ENCODE measurements at regions not wholly inside any gene's neighbourhood (a gene's known extent, or its start where the extent isn't known, plus 50 kb on each side); places are given as distances from the start of the nearest gene placed in this dataset.
"Not testable (repeated sequence)": the region's sequence is repeated elsewhere in the genome, so short reads cannot be mapped to it uniquely, and the experiment has no call there.

- H4K20me1 ChIP-seq (ENCODE audit: insufficient read depth, low read length); H3K27me3 ChIP-seq (ENCODE audit: insufficient read depth, low read length, poor library complexity); H3K79me2 ChIP-seq (ENCODE audit: insufficient read depth, low read length); H3K4me1 ChIP-seq (ENCODE audit: insufficient read depth, low read length); H3K4me3 ChIP-seq (ENCODE audit: low read depth in 1 of 2, low read length in 2 of 2); H3K27ac ChIP-seq (ENCODE audit: low read length); H3K4me2 ChIP-seq (ENCODE audit: insufficient read depth, low read length); H3K36me3 ChIP-seq (ENCODE audit: insufficient read depth, low read length); H3K9ac ChIP-seq (ENCODE audit: low read depth, low read length); DNase-seq; H2AFZ ChIP-seq (ENCODE audit: low read depth, low read length); H3K9me3 ChIP-seq (ENCODE audit: insufficient read depth, low read length, severe bottlenecking): not testable (repeated sequence)
- peak; percentile 29 for TF ChIP-seq CTCF (IDR thresholded peaks at IDR 0.05; ENCODE audit: borderline replicate concordance, extremely low read depth, low read length, poor library complexity, severe bottlenecking)
- ATAC-seq (ENCODE audit: insufficient read depth, low read depth): peak; percentile 55
Observed at GRCh38 chr21:13340670-13341234, 268.8 kb upstream of the POTED start.

- not testable (repeated sequence) for H3K79me2 ChIP-seq (ENCODE audit: insufficient read depth, low read length); H3K4me3 ChIP-seq (ENCODE audit: low read depth in 1 of 2, low read length in 2 of 2); H3K27me3 ChIP-seq (ENCODE audit: insufficient read depth, low read length, poor library complexity); H3K4me1 ChIP-seq (ENCODE audit: insufficient read depth, low read length); H3K9ac ChIP-seq (ENCODE audit: low read depth, low read length); H3K4me2 ChIP-seq (ENCODE audit: insufficient read depth, low read length); DNase-seq; H2AFZ ChIP-seq (ENCODE audit: low read depth, low read length); H4K20me1 ChIP-seq (ENCODE audit: insufficient read depth, low read length); H3K27ac ChIP-seq (ENCODE audit: low read length); H3K36me3 ChIP-seq (ENCODE audit: insufficient read depth, low read length); H3K9me3 ChIP-seq (ENCODE audit: insufficient read depth, low read length, severe bottlenecking); ATAC-seq (ENCODE audit: insufficient read depth, low read depth)
Observed at GRCh38 chr21:13351521-13351920, 258.1 kb upstream of the POTED start.

GRCh38 chr21:13360175-13360574 lies 249.4 kb upstream of the POTED start:
- H3K79me2 ChIP-seq (ENCODE audit: insufficient read depth, low read length); DNase-seq; H3K27me3 ChIP-seq (ENCODE audit: insufficient read depth, low read length, poor library complexity); H3K4me3 ChIP-seq (ENCODE audit: low read depth in 1 of 2, low read length in 2 of 2); H4K20me1 ChIP-seq (ENCODE audit: insufficient read depth, low read length); H2AFZ ChIP-seq (ENCODE audit: low read depth, low read length); H3K36me3 ChIP-seq (ENCODE audit: insufficient read depth, low read length); H3K9ac ChIP-seq (ENCODE audit: low read depth, low read length); H3K4me2 ChIP-seq (ENCODE audit: insufficient read depth, low read length); H3K27ac ChIP-seq (ENCODE audit: low read length); ATAC-seq (ENCODE audit: insufficient read depth, low read depth); H3K9me3 ChIP-seq (ENCODE audit: insufficient read depth, low read length, severe bottlenecking); H3K4me1 ChIP-seq (ENCODE audit: insufficient read depth, low read length): not testable (repeated sequence)

- ATAC-seq (ENCODE audit: insufficient read depth, low read depth) (no peak), DNase-seq (no peak)
- H4K20me1 ChIP-seq (ENCODE audit: insufficient read depth, low read length): no peaks in the 10 kb centered on the region
- H3K4me3 ChIP-seq (ENCODE audit: low read depth in 1 of 2, low read length in 2 of 2): no peak overlapping the region
- no peaks in the 10 kb centered on the region for H3K27me3 ChIP-seq (ENCODE audit: insufficient read depth, low read length, poor library complexity)
- no peaks in the 10 kb centered on the region for H3K79me2 ChIP-seq (ENCODE audit: insufficient read depth, low read length)
- no peak overlapping the region for H3K27ac ChIP-seq (ENCODE audit: low read length)
- no peak overlapping the region for H2AFZ ChIP-seq (ENCODE audit: low read depth, low read length)
- H3K9me3 ChIP-seq (ENCODE audit: insufficient read depth, low read length, severe bottlenecking): no peaks in the 10 kb centered on the region
- H3K9ac ChIP-seq (ENCODE audit: low read depth, low read length): no peak overlapping the region
- no peak overlapping the region for H3K4me2 ChIP-seq (ENCODE audit: insufficient read depth, low read length)
- H3K4me1 ChIP-seq (ENCODE audit: insufficient read depth, low read length): no peaks in the 10 kb centered on the region
- no peaks in the 10 kb centered on the region for H3K36me3 ChIP-seq (ENCODE audit: insufficient read depth, low read length)
- TF ChIP-seq CTCF (IDR thresholded peaks at IDR 0.05; ENCODE audit: borderline replicate concordance, extremely low read depth, low read length, poor library complexity, severe bottlenecking) (no peak), EZH2 (IDR thresholded peaks at IDR 0.05; ENCODE audit: borderline replicate concordance, low read depth, low read length, severe bottlenecking) (no peak)
Observed at GRCh38 chr21:13368200-13368599, 241.4 kb upstream of the POTED start.

GRCh38 chr21:13372721-13373120 lies 236.9 kb upstream of the POTED start:
- H4K20me1 ChIP-seq (ENCODE audit: insufficient read depth, low read length); H3K79me2 ChIP-seq (ENCODE audit: insufficient read depth, low read length); H2AFZ ChIP-seq (ENCODE audit: low read depth, low read length); H3K27me3 ChIP-seq (ENCODE audit: insufficient read depth, low read length, poor library complexity); H3K9me3 ChIP-seq (ENCODE audit: insufficient read depth, low read length, severe bottlenecking); H3K36me3 ChIP-seq (ENCODE audit: insufficient read depth, low read length); ATAC-seq (ENCODE audit: insufficient read depth, low read depth); H3K4me2 ChIP-seq (ENCODE audit: insufficient read depth, low read length); H3K27ac ChIP-seq (ENCODE audit: low read length); H3K4me3 ChIP-seq (ENCODE audit: low read depth in 1 of 2, low read length in 2 of 2); DNase-seq; H3K9ac ChIP-seq (ENCODE audit: low read depth, low read length); H3K4me1 ChIP-seq (ENCODE audit: insufficient read depth, low read length): not testable (repeated sequence)

GRCh38 chr21:13378943-13379342 lies 230.6 kb upstream of the POTED start:
- H3K9ac ChIP-seq (ENCODE audit: low read depth, low read length); H3K27me3 ChIP-seq (ENCODE audit: insufficient read depth, low read length, poor library complexity); H4K20me1 ChIP-seq (ENCODE audit: insufficient read depth, low read length); H3K4me2 ChIP-seq (ENCODE audit: insufficient read depth, low read length); ATAC-seq (ENCODE audit: insufficient read depth, low read depth); H3K36me3 ChIP-seq (ENCODE audit: insufficient read depth, low read length); H3K79me2 ChIP-seq (ENCODE audit: insufficient read depth, low read length); H3K27ac ChIP-seq (ENCODE audit: low read length); H2AFZ ChIP-seq (ENCODE audit: low read depth, low read length); H3K4me1 ChIP-seq (ENCODE audit: insufficient read depth, low read length); H3K4me3 ChIP-seq (ENCODE audit: low read depth in 1 of 2, low read length in 2 of 2); DNase-seq; H3K9me3 ChIP-seq (ENCODE audit: insufficient read depth, low read length, severe bottlenecking): not testable (repeated sequence)

DNA sequence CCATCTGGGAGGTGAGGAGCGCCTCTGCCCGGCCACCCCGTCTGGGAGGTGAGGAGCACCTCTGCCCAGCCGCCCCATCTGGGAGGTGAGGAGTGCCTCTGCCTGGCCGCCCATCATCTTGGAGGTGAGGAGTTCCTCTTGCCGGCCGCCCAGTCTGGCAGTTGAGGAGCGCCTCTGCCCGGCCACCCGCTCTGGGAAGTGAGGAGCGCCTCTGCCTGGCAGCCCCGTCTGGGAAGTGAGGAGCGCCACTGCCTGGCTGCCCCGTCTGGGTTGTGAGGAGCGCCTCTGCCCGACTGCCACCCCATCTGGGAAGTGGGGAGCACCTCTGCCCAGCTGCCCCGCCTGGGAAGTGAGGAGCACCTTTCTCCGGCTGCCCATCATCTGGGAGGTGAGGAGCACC lies 230.0 kb upstream of the POTED start:
- not testable (repeated sequence) for H3K27me3 ChIP-seq (ENCODE audit: insufficient read depth, low read length, poor library complexity); H3K27ac ChIP-seq (ENCODE audit: low read length); H2AFZ ChIP-seq (ENCODE audit: low read depth, low read length); H3K4me2 ChIP-seq (ENCODE audit: insufficient read depth, low read length); H4K20me1 ChIP-seq (ENCODE audit: insufficient read depth, low read length); H3K79me2 ChIP-seq (ENCODE audit: insufficient read depth, low read length); H3K4me1 ChIP-seq (ENCODE audit: insufficient read depth, low read length); H3K4me3 ChIP-seq (ENCODE audit: low read depth in 1 of 2, low read length in 2 of 2); H3K9me3 ChIP-seq (ENCODE audit: insufficient read depth, low read length, severe bottlenecking); DNase-seq; ATAC-seq (ENCODE audit: insufficient read depth, low read depth); H3K9ac ChIP-seq (ENCODE audit: low read depth, low read length); H3K36me3 ChIP-seq (ENCODE audit: insufficient read depth, low read length)
